Ammon's horn (tissue), 1 donor: ENCODE measurements at regions not wholly inside any gene's neighbourhood (a gene's known extent, or its start where the extent isn't known, plus 50 kb on each side); places are given as distances from the start of the nearest gene placed in this dataset.

Source experiments
- DNase-seq: peaks from one replicate; pipeline ENCODE4 v3.0.0-alpha.2; 2016; ENCODE audit warnings: low spot score

- no peak for DNase-seq
These were observed 63.4 kb upstream of the NCOR2 start for GRCh38 chr12:124630791-124631313.

GRCh38 chr12:124629789-124630480 is 62.5 kb upstream of the NCOR2 start:
- no peak for DNase-seq

GRCh38 chr12:124629117-124629516 is 61.7 kb upstream of the NCOR2 start:
- no peak for DNase-seq

GRCh38 chr12:124627956-124628355 is 60.5 kb upstream of the NCOR2 start:
- no peak for DNase-seq

- no peak for DNase-seq
These were observed 59.6 kb upstream of the NCOR2 start for GRCh38 chr12:124626971-124627411.

GRCh38 chr12:124625867-124626675 is 58.7 kb upstream of the NCOR2 start:
- no peak for DNase-seq

GRCh38 chr12:124624823-124625222 is 57.4 kb upstream of the NCOR2 start:
- no peak for DNase-seq

GRCh38 chr12:124623344-124624035 is 56.1 kb upstream of the NCOR2 start:
- DNase-seq = no peak

- no peak for DNase-seq
These were observed 55.4 kb upstream of the NCOR2 start for GRCh38 chr12:124622764-124623163.

- DNase-seq = no peak
These were observed 54.9 kb upstream of the NCOR2 start for GRCh38 chr12:124622331-124622730.

- DNase-seq = no peak
These were observed 53.9 kb upstream of the NCOR2 start for GRCh38 chr12:124621296-124621660.

- DNase-seq = no peak
These were observed 53.3 kb upstream of the NCOR2 start for GRCh38 chr12:124620606-124621295.

GRCh38 chr12:124618291-124618902 is 51.0 kb upstream of the NCOR2 start:
- no peak for DNase-seq

- DNase-seq = peak; percentile 52
These were observed 50.2 kb upstream of the NCOR2 start for GRCh38 chr12:124617615-124618014.
